ENCODE measurements at regions not wholly inside any gene's neighbourhood (a gene's known extent, or its start where the extent isn't known, plus 50 kb on each side); places are given as distances from the start of the nearest gene placed in this dataset.

GRCh38 chr17:62187681-62188080 is 122.6 kb upstream of the MED13 start:
- intact Hi-C loops (cut with DNase I): no loop called here
- no peak for DNase-seq
- Histone ChIP-seq H3K27me3 (no peaks in the 10 kb centered on the region), H3K4me3 (no peak overlapping the region), H3K4me1 (no peaks in the 10 kb centered on the region), H3K27ac (no peak overlapping the region), H3K9me3 (no peaks in the 10 kb centered on the region), H3K36me3 (no peaks in the 10 kb centered on the region)
- TF ChIP-seq CTCF (IDR thresholded peaks at IDR 0.05): no peak
- 35 to 40% methylated on average over 3 of the region's 3 CpGs for WGBS, 2 donors
- ATAC-seq: no peak

- no peak for ATAC-seq
- intact Hi-C loops (cut with DNase I): no loop called here
These were observed 121.8 kb upstream of the MED13 start for GRCh38 chr17:62186841-62187240.

GRCh38 chr17:62180772-62181171 is 115.7 kb upstream of the MED13 start:
- no peak for ATAC-seq
- no peak overlapping the region for H3K27ac ChIP-seq

More at GRCh38 chr17:62186841-62187240, 121.8 kb upstream of the MED13 start:
- H3K27ac ChIP-seq: no peak overlapping the region
- WGBS, 2 donors: 70 to 79% methylated on average over 3 of the region's 3 CpGs
- no peaks in the 10 kb centered on the region for H3K4me1 ChIP-seq
- no peak overlapping the region for H3K4me3 ChIP-seq
- peaks cover 0 to 5% (median 0%) of the 10 kb centered on the region in 11 donors for H3K9me3 ChIP-seq
- no peaks in the 10 kb centered on the region for H3K27me3 ChIP-seq
- H3K36me3 ChIP-seq: no peaks in the 10 kb centered on the region
- TF ChIP-seq CTCF (IDR thresholded peaks at IDR 0.05): no peak
- no peak for DNase-seq

GRCh38 chr17:62179525-62180161 is 114.6 kb upstream of the MED13 start:
- Histone ChIP-seq H3K4me1 (no peaks in the 10 kb centered on the region), H3K4me3 (no peak overlapping the region), H3K36me3 (no peaks in the 10 kb centered on the region), H3K27me3 (no peaks in the 10 kb centered on the region), H3K27ac (no peak overlapping the region), H3K9me3 (peaks cover 0 to 20% (median 11%) of the 10 kb centered on the region in 11 donors)
- DNase-seq (no peak), ATAC-seq (no peak)
- WGBS, 2 donors: 83 to 89% methylated on average over 5 of the region's 5 CpGs
- intact Hi-C loops (cut with DNase I): no loop called here
- no peak for TF ChIP-seq CTCF (IDR thresholded peaks at IDR 0.05)

More at GRCh38 chr17:62180772-62181171, 115.7 kb upstream of the MED13 start:
- Histone ChIP-seq H3K27me3 (no peaks in the 10 kb centered on the region), H3K9me3 (peaks cover 0 to 20% (median 11%) of the 10 kb centered on the region in 11 donors), H3K4me3 (no peak overlapping the region), H3K36me3 (no peaks in the 10 kb centered on the region), H3K4me1 (no peaks in the 10 kb centered on the region)
- no peak for TF ChIP-seq CTCF (IDR thresholded peaks at IDR 0.05)
- WGBS, 2 donors: 90% methylated on average over 1 of the region's 1 CpG
- intact Hi-C loops (cut with DNase I): no loop called here
- DNase-seq: no peak
